HEK293 (cell line): ENCODE measurements at regions not wholly inside any gene's neighbourhood (a gene's known extent, or its start where the extent isn't known, plus 50 kb on each side); places are given as distances from the start of the nearest gene placed in this dataset.

Experiments
- FEZF1 ChIP-seq: fragments of 450-650 bp; formaldehyde crosslinking; IDR thresholded peaks from 2 replicates; pipeline ENCODE4 v1.5.1; 2016; ENCODE audit warnings: missing biosample characterization, missing genetic modification characterization
- TRIM28 ChIP-seq: IDR thresholded peaks from 2 replicates; pipeline ENCODE4 v1.6.1; 2011; ENCODE audit warnings: low read length, control low read depth, borderline replicate concordance
- TSHZ1 ChIP-seq: fragments of 450-650 bp; formaldehyde crosslinking; IDR thresholded peaks from 2 replicates; pipeline ENCODE4 v1.5.1; 2016; ENCODE audit warnings: missing biosample characterization, missing genetic modification characterization, borderline replicate concordance
- WT1 ChIP-seq: fragments of 450-650 bp; formaldehyde crosslinking; IDR thresholded peaks from 2 replicates; pipeline ENCODE4 v1.5.1; 2016; ENCODE audit warnings: missing biosample characterization, missing genetic modification characterization
- ZFP41 ChIP-seq: fragments of 450-650 bp; formaldehyde crosslinking; IDR thresholded peaks from 2 replicates; pipeline ENCODE4 v1.5.1; 2016; ENCODE audit warnings: missing biosample characterization, missing genetic modification characterization, borderline replicate concordance
- ZNF121 ChIP-seq: fragments of 450-650 bp; formaldehyde crosslinking; IDR thresholded peaks from 2 replicates; pipeline ENCODE4 v1.5.1; 2016; ENCODE audit warnings: missing biosample characterization, missing genetic modification characterization
- ZNF561 ChIP-seq: fragments of 450-650 bp; IDR thresholded peaks from 2 replicates; pipeline ENCODE4 v1.5.1; 2018; ENCODE audit warnings: missing biosample characterization, missing genetic modification characterization, borderline replicate concordance
- ZNF600 ChIP-seq: fragments of 450-650 bp; formaldehyde crosslinking; IDR thresholded peaks from 2 replicates; pipeline ENCODE4 v1.5.1; 2016; ENCODE audit warnings: missing biosample characterization, missing genetic modification characterization
- TF ChIP-seq, protein P1 (sequence below): fragments of 450-650 bp; formaldehyde crosslinking; IDR thresholded peaks from 2 replicates; pipeline ENCODE4 v1.5.1; 2016; ENCODE audit warnings: missing biosample characterization, missing genetic modification characterization
- TF ChIP-seq, protein P2 (sequence below): fragments of 450-650 bp; formaldehyde crosslinking; IDR thresholded peaks from 2 replicates; pipeline ENCODE4 v1.5.1; 2016; ENCODE audit warnings: missing biosample characterization, missing genetic modification characterization

GRCh38 chr2:153394247-153394646 is 84.3 kb downstream of the RPRM start:
- TF ChIP-seq ZNF121 (tag by site-specific recombination) (no peak), TRIM28 (no peak), TSHZ1 (tag by site-specific recombination) (no peak), ZFP41 (tag by site-specific recombination) (no peak), ZNF561 (tag by site-specific recombination) (no peak), ZNF600 (tag by site-specific recombination) (no peak), WT1 (no peak), FEZF1 (tag by site-specific recombination) (no peak)
- TF ChIP-seq, protein P1, sequence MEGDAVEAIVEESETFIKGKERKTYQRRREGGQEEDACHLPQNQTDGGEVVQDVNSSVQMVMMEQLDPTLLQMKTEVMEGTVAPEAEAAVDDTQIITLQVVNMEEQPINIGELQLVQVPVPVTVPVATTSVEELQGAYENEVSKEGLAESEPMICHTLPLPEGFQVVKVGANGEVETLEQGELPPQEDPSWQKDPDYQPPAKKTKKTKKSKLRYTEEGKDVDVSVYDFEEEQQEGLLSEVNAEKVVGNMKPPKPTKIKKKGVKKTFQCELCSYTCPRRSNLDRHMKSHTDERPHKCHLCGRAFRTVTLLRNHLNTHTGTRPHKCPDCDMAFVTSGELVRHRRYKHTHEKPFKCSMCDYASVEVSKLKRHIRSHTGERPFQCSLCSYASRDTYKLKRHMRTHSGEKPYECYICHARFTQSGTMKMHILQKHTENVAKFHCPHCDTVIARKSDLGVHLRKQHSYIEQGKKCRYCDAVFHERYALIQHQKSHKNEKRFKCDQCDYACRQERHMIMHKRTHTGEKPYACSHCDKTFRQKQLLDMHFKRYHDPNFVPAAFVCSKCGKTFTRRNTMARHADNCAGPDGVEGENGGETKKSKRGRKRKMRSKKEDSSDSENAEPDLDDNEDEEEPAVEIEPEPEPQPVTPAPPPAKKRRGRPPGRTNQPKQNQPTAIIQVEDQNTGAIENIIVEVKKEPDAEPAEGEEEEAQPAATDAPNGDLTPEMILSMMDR (tag by site-specific recombination) = no peak
- TF ChIP-seq, protein P2, sequence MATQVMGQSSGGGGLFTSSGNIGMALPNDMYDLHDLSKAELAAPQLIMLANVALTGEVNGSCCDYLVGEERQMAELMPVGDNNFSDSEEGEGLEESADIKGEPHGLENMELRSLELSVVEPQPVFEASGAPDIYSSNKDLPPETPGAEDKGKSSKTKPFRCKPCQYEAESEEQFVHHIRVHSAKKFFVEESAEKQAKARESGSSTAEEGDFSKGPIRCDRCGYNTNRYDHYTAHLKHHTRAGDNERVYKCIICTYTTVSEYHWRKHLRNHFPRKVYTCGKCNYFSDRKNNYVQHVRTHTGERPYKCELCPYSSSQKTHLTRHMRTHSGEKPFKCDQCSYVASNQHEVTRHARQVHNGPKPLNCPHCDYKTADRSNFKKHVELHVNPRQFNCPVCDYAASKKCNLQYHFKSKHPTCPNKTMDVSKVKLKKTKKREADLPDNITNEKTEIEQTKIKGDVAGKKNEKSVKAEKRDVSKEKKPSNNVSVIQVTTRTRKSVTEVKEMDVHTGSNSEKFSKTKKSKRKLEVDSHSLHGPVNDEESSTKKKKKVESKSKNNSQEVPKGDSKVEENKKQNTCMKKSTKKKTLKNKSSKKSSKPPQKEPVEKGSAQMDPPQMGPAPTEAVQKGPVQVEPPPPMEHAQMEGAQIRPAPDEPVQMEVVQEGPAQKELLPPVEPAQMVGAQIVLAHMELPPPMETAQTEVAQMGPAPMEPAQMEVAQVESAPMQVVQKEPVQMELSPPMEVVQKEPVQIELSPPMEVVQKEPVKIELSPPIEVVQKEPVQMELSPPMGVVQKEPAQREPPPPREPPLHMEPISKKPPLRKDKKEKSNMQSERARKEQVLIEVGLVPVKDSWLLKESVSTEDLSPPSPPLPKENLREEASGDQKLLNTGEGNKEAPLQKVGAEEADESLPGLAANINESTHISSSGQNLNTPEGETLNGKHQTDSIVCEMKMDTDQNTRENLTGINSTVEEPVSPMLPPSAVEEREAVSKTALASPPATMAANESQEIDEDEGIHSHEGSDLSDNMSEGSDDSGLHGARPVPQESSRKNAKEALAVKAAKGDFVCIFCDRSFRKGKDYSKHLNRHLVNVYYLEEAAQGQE = no peak
